ENCODE measurements at regions not wholly inside any gene's neighbourhood (a gene's known extent, or its start where the extent isn't known, plus 50 kb on each side); places are given as distances from the start of the nearest gene placed in this dataset.

- H3K9me2 ChIP-seq (ENCODE audit: insufficient read depth, low read length), result no peaks in the 10 kb centered on the region
- no peak overlapping the region for H3K9ac ChIP-seq (ENCODE audit: low read length)
- H2AFZ ChIP-seq (ENCODE audit: low read depth, low read length), result no peak overlapping the region
- no peaks in the 10 kb centered on the region for H3K9me3 ChIP-seq (ENCODE audit: low read length)
- H3K4me3 ChIP-seq (ENCODE audit: low read length), result no peak overlapping the region
- no peaks in the 10 kb centered on the region for H3K79me2 ChIP-seq (replicated peaks; ENCODE audit: insufficient read depth, low read length)
- no peak overlapping the region for H3K27ac ChIP-seq (ENCODE audit: low read length)
- TF ChIP-seq SMC3 (conservative IDR thresholded peaks at IDR 0.05; ENCODE audit: poor library complexity) (no peak), POLR2AphosphoS5 (IDR thresholded peaks at IDR 0.05) (no peak), RAD21 (conservative IDR thresholded peaks at IDR 0.05) (no peak), MXI1 (conservative IDR thresholded peaks at IDR 0.05; ENCODE audit: poor library complexity, severe bottlenecking) (no peak), CTCF (IDR thresholded peaks at IDR 0.05; ENCODE audit: poor library complexity, severe bottlenecking) (no peak), EZH2 (IDR thresholded peaks at IDR 0.05; ENCODE audit: borderline replicate concordance, insufficient read depth, low read length, poor library complexity, severe bottlenecking) (no peak), TAF1 (IDR thresholded peaks at IDR 0.05; ENCODE audit: low read depth) (no peak), EP300 (conservative IDR thresholded peaks at IDR 0.05; ENCODE audit: poor library complexity, severe bottlenecking) (no peak)
- TF ChIP-seq, protein P1, sequence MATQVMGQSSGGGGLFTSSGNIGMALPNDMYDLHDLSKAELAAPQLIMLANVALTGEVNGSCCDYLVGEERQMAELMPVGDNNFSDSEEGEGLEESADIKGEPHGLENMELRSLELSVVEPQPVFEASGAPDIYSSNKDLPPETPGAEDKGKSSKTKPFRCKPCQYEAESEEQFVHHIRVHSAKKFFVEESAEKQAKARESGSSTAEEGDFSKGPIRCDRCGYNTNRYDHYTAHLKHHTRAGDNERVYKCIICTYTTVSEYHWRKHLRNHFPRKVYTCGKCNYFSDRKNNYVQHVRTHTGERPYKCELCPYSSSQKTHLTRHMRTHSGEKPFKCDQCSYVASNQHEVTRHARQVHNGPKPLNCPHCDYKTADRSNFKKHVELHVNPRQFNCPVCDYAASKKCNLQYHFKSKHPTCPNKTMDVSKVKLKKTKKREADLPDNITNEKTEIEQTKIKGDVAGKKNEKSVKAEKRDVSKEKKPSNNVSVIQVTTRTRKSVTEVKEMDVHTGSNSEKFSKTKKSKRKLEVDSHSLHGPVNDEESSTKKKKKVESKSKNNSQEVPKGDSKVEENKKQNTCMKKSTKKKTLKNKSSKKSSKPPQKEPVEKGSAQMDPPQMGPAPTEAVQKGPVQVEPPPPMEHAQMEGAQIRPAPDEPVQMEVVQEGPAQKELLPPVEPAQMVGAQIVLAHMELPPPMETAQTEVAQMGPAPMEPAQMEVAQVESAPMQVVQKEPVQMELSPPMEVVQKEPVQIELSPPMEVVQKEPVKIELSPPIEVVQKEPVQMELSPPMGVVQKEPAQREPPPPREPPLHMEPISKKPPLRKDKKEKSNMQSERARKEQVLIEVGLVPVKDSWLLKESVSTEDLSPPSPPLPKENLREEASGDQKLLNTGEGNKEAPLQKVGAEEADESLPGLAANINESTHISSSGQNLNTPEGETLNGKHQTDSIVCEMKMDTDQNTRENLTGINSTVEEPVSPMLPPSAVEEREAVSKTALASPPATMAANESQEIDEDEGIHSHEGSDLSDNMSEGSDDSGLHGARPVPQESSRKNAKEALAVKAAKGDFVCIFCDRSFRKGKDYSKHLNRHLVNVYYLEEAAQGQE (IDR thresholded peaks at IDR 0.05; ENCODE audit: borderline replicate concordance), result no peak
- H3F3A ChIP-seq (ENCODE audit: insufficient read depth, low read length, poor library complexity, severe bottlenecking), result no peaks in the 10 kb centered on the region
- no peaks in the 10 kb centered on the region for H3K27me3 ChIP-seq (ENCODE audit: insufficient read depth, low read depth, low read length)
- H4K20me1 ChIP-seq (ENCODE audit: insufficient read depth), result no peaks in the 10 kb centered on the region
- H3K4me2 ChIP-seq (ENCODE audit: low read length), result no peak overlapping the region
- H3K36me3 ChIP-seq (ENCODE audit: insufficient read depth, low read length), result no peaks in the 10 kb centered on the region
Measured at GRCh38 chr7:82506702-82507101, 63.1 kb upstream of the CACNA2D1 start.

DNA sequence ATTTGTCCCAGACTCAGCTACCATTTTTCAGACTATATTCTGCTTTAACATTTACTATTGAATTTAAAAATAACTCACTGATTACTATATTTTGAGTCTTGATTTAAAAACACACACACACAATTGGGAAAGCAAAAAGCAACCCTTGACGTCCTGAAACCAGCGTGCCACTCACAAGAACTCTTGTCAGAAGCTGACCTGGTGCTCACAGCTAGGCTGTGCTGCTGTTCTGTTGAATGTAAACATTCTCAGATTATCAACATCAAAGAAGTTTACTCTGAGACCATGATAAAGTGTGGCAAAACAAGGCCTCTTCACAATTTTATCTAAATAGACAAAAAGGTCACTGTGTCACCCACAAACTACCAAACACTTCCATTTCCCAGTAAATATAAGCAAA is 62.6 kb upstream of the CACNA2D1 start:
- no peak overlapping the region for H2AFZ ChIP-seq (ENCODE audit: low read depth, low read length)

More for the DNA sequence above, 62.6 kb upstream of the CACNA2D1 start:
- no peaks in the 10 kb centered on the region for H3F3A ChIP-seq (ENCODE audit: insufficient read depth, low read length, poor library complexity, severe bottlenecking)
- H4K20me1 ChIP-seq (ENCODE audit: insufficient read depth), result no peaks in the 10 kb centered on the region
- H3K79me2 ChIP-seq (replicated peaks; ENCODE audit: insufficient read depth, low read length), result no peaks in the 10 kb centered on the region
- no peaks in the 10 kb centered on the region for H3K27me3 ChIP-seq (ENCODE audit: insufficient read depth, low read depth, low read length)
- TF ChIP-seq EP300 (conservative IDR thresholded peaks at IDR 0.05; ENCODE audit: poor library complexity, severe bottlenecking) (no peak), MXI1 (conservative IDR thresholded peaks at IDR 0.05; ENCODE audit: poor library complexity, severe bottlenecking) (no peak), RAD21 (conservative IDR thresholded peaks at IDR 0.05) (no peak), EZH2 (IDR thresholded peaks at IDR 0.05; ENCODE audit: borderline replicate concordance, insufficient read depth, low read length, poor library complexity, severe bottlenecking) (no peak), POLR2AphosphoS5 (IDR thresholded peaks at IDR 0.05) (no peak), CTCF (IDR thresholded peaks at IDR 0.05; ENCODE audit: poor library complexity, severe bottlenecking) (no peak), SMC3 (conservative IDR thresholded peaks at IDR 0.05; ENCODE audit: poor library complexity) (no peak), TAF1 (IDR thresholded peaks at IDR 0.05; ENCODE audit: low read depth) (no peak)
- TF ChIP-seq, protein P1 (IDR thresholded peaks at IDR 0.05; ENCODE audit: borderline replicate concordance), result no peak
- H3K27ac ChIP-seq (ENCODE audit: low read length), result no peak overlapping the region
- H3K9me3 ChIP-seq (ENCODE audit: low read length), result no peaks in the 10 kb centered on the region
- no peaks in the 10 kb centered on the region for H3K9me2 ChIP-seq (ENCODE audit: insufficient read depth, low read length)
- H3K9ac ChIP-seq (ENCODE audit: low read length), result no peak overlapping the region
- no peak overlapping the region for H3K4me2 ChIP-seq (ENCODE audit: low read length)
- H3K36me3 ChIP-seq (ENCODE audit: insufficient read depth, low read length), result no peaks in the 10 kb centered on the region
- no peak overlapping the region for H3K4me3 ChIP-seq (ENCODE audit: low read length)

All from neural cell (in vitro differentiated cells).